Endothelial cell of umbilical vein (primary cell): ENCODE measurements at regions not wholly inside any gene's neighbourhood (a gene's known extent, or its start where the extent isn't known, plus 50 kb on each side); places are given as distances from the start of the nearest gene placed in this dataset.

Source experiments
- EZH2 ChIP-seq: IDR thresholded peaks from 2 replicates; pipeline ENCODE4 v1.6.1; 2012; ENCODE audit warnings: borderline replicate concordance, low read depth, mild to moderate bottlenecking, moderate library complexity, low read length, inconsistent platforms; ENCODE audit not compliant: severe bottlenecking
- GATA2 ChIP-seq: IDR thresholded peaks from 2 replicates; pipeline ENCODE4 v1.7.0; 2011; ENCODE audit warnings: low read depth, mild to moderate bottlenecking, moderate library complexity, mixed read lengths, low read length; ENCODE audit not compliant: insufficient read length, insufficient read depth
- JUN ChIP-seq: IDR thresholded peaks from 2 replicates; pipeline ENCODE4 v1.6.1; 2011; ENCODE audit warnings: borderline replicate concordance, low read depth; ENCODE audit not compliant: insufficient read length, insufficient read depth
- POLR2A ChIP-seq: IDR thresholded peaks from 2 replicates; pipeline ENCODE4 v1.6.1; 2012; ENCODE audit warnings: low read depth, mild to moderate bottlenecking, control low read depth, low read length
- TF ChIP-seq, protein P1 (sequence below), 2 donors: IDR thresholded peaks; 1 replicate in 1 of 2; 2 replicates in 1 of 2; pipeline ENCODE4 v1.5.1; 2011; ENCODE audit warnings: low read length in 2 of 2, mild to moderate bottlenecking in 2 of 2, moderate library complexity in 2 of 2, control low read depth in 1 of 2, inconsistent platforms in 1 of 2, low read depth in 1 of 2; ENCODE audit not compliant: insufficient read depth in 1 of 2; ENCODE audit errors: extremely low read depth in 1 of 2
- TF ChIP-seq, protein P2 (sequence below): IDR thresholded peaks from 2 replicates; pipeline ENCODE4 v1.6.1; 2011; ENCODE audit not compliant: insufficient read depth, insufficient read length

DNA sequence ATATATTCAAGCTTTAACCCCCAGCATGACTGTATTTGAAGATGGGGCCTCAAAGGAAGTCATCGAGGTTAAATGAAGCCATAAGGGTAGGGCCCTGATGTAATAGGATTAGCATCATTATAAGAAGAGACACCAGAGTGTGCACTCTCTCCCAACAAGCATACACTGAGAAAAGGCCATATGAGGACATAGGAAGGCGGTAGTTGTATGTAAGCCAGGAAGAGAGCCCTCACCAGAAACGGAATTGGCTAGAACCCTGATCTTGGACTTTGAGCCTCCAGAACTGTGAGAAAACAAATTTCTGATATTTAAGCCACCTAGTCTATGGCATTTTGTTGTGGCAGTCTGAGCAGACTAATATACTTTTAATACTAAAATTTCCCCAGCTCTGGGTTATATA lies 150.1 kb upstream of the STXBP5 start:
- TF ChIP-seq, protein P1, sequence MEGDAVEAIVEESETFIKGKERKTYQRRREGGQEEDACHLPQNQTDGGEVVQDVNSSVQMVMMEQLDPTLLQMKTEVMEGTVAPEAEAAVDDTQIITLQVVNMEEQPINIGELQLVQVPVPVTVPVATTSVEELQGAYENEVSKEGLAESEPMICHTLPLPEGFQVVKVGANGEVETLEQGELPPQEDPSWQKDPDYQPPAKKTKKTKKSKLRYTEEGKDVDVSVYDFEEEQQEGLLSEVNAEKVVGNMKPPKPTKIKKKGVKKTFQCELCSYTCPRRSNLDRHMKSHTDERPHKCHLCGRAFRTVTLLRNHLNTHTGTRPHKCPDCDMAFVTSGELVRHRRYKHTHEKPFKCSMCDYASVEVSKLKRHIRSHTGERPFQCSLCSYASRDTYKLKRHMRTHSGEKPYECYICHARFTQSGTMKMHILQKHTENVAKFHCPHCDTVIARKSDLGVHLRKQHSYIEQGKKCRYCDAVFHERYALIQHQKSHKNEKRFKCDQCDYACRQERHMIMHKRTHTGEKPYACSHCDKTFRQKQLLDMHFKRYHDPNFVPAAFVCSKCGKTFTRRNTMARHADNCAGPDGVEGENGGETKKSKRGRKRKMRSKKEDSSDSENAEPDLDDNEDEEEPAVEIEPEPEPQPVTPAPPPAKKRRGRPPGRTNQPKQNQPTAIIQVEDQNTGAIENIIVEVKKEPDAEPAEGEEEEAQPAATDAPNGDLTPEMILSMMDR (IDR thresholded peaks at IDR 0.05; ENCODE audit: extremely low read depth in 1 of 2, insufficient read depth in 1 of 2, low read depth in 1 of 2, low read length in 2 of 2), result no peak
- TF ChIP-seq POLR2A (no peak), EZH2 (no peak), GATA2 (no peak), JUN (no peak)
- TF ChIP-seq, protein P2, sequence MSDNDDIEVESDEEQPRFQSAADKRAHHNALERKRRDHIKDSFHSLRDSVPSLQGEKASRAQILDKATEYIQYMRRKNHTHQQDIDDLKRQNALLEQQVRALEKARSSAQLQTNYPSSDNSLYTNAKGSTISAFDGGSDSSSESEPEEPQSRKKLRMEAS, result no peak
